Esophagus muscularis mucosa (tissue), 4 donors: ENCODE measurements at regions not wholly inside any gene's neighbourhood (a gene's known extent, or its start where the extent isn't known, plus 50 kb on each side); places are given as distances from the start of the nearest gene placed in this dataset.

Source experiments
- CTCF ChIP-seq, 3 experiments: fragments of 200-600 bp in 2 of 3; fragments of 450-650 bp in 1 of 3; sonication (generic) in 2 of 3; IDR thresholded peaks; one replicate each; pipeline ENCODE4 v1.5.1; 2017 to 2019; ENCODE audit warnings: antibody characterized with exemption in 3 of 3, mild to moderate bottlenecking in 2 of 3, moderate library complexity in 1 of 3
- EP300 ChIP-seq: sonication (generic); formaldehyde crosslinking; IDR thresholded peaks from one replicate; pipeline ENCODE4 v1.6.1; 2017; ENCODE audit warnings: antibody characterized with exemption
- POLR2AphosphoS5 ChIP-seq, 2 donors: sonication (generic); formaldehyde crosslinking; IDR thresholded peaks; one replicate each; pipeline ENCODE4 v1.6.1; 2017; ENCODE audit warnings: antibody characterized with exemption in 2 of 2

DNA sequence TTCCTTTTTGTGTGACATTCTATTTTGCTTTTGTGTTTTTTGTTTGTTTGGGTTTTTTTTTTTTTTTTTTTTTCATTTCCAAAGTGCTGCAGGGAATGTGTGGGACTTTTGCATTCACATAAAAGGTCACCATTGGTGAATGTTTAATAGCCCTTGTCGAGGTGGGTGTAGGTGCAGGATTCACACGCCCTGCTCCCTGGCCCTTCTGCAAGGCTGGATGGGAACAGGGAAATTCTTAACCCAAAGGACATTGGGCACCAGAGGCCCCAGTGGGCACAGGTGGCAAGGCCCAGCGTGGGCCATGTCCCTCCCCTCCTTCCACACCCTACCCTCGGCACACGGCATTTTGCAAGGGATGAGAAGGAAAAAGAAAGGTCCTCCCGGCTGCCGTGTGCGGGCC is 50.4 kb upstream of the NOTCH1 start:
- no peak for TF ChIP-seq EP300
- no peak for TF ChIP-seq CTCF (IDR thresholded peaks at IDR 0.05)
- TF ChIP-seq POLR2AphosphoS5 (IDR thresholded peaks at IDR 0.05) = no peak
